AG04449 (cell line): ENCODE measurements at regions not wholly inside any gene's neighbourhood (a gene's known extent, or its start where the extent isn't known, plus 50 kb on each side); places are given as distances from the start of the nearest gene placed in this dataset.

ENCODE experiments used
- CTCF ChIA-PET: fragments of 350-600 bp; formaldehyde crosslinking; extraction: SDS; loops from one replicate; lab custom pipeline; 2021; ENCODE audit warnings: antibody characterized with exemption; lab: Yijun Ruan, JAX
- POLR2A ChIA-PET: fragments of 400-600, 350-600 bp; formaldehyde crosslinking; extraction: SDS; loops from one replicate; lab custom pipeline; 2020; ENCODE audit warnings: antibody characterized with exemption, inconsistent platforms; lab: Yijun Ruan, JAX
- DNase-seq: peaks from one replicate; pipeline ENCODE4 v3.0.0-alpha.2; 2010; ENCODE audit warnings: low read depth, low spot score
- H3K4me3 ChIP-seq: 2 replicates; pipeline ENCODE4 v1.5.1; 2011; ENCODE audit warnings: low read depth, mild to moderate bottlenecking, control low read depth, low read length
- CTCF ChIP-seq: IDR thresholded peaks from one replicate; pipeline ENCODE4 v1.5.1; 2011; ENCODE audit warnings: mild to moderate bottlenecking, moderate library complexity, low read length, control low read depth, inconsistent platforms; ENCODE audit not compliant: insufficient read depth; ENCODE audit errors: missing control alignments

GRCh38 chr1:244992833-244993232 is 128.5 kb upstream of the HNRNPU start:
- ChIA-PET POLR2A (no interaction called here), CTCF (interaction anchor here (2.3 kb wide), 1 partner anchor 50 kb away, joined by 7 read pairs; no protein-coding TSS in a partner anchor)
- no peak for DNase-seq
- no peak for TF ChIP-seq CTCF
- H3K4me3 ChIP-seq, result no peak overlapping the region

DNA sequence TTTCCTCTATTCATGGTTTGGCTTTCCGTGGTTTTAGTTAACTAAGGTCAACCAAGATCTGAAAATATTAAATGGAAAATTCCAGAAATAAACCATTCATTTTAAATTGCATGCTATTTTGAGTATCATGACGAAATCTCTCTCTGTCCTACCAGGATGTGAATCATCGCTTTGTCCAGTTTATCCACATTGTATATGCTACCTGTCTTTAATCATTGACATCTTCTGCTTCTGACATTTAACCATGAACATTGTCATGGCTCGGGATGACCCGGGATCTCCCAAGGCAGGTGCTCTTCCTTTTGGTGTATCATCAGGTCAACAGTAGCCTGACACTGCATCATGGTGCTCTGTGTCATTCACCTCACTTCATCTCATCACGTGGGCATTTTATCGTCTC is 125.5 kb upstream of the HNRNPU start:
- no peak overlapping the region for H3K4me3 ChIP-seq
- POLR2A ChIA-PET, result no interaction called here
- CTCF ChIA-PET, result no interaction called here
- no peak for TF ChIP-seq CTCF
- DNase-seq, result no peak

DNA sequence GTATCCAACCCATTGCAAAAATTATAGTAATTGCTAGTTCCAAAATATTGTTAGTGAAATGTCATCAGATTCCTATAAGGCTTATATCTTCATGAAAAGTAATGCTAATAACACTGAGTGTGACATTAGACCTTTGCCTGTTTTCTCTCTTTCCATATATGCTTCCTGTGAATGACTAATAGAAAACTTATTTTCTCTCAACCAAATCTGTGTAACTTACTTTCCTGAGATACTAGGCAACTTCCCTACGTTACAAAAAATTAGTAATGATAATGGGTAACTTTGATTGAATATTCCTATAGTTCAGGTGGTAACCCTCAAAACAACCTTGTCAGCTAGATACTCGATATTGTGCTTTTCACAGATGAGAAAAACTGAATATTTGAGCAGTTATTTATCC is 124.2 kb upstream of the HNRNPU start:
- no peak for DNase-seq
- POLR2A ChIA-PET, result no interaction called here
- TF ChIP-seq CTCF, result no peak
- H3K4me3 ChIP-seq, result no peak overlapping the region
- CTCF ChIA-PET, result no interaction called here

- ChIA-PET POLR2A (no interaction called here), CTCF (no interaction called here)
- no peak for TF ChIP-seq CTCF
- H3K4me3 ChIP-seq, result no peak overlapping the region
- no peak for DNase-seq
Measured at GRCh38 chr1:244980605-244981004, 116.3 kb upstream of the HNRNPU start.

DNA sequence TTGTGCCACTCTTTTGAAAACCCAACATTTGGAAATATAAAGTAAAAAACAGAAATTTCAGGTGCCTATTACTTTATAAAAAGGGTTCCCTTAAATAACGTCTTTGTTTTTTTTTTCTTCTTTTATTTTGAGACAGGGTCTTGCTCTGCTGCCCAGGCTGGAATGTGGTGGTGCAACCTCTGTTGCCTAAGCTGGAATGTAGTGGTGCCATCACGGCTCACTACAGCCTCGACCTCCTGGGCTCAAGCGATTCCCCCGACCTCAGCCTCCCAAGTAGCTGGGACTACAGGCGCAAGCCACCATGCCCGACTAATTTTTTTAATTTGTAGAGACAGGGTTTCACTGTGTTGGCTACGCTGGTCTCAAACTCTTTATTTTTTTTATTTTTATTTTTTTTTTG is 110.2 kb upstream of the HNRNPU start:
- no peak for DNase-seq
- TF ChIP-seq CTCF, result no peak
- ChIA-PET CTCF (interaction anchor here (1.3 kb wide), 1 partner anchor 9 kb away, joined by 3 read pairs; no protein-coding TSS in a partner anchor), POLR2A (no interaction called here)
- H3K4me3 ChIP-seq, result no peak overlapping the region

DNA sequence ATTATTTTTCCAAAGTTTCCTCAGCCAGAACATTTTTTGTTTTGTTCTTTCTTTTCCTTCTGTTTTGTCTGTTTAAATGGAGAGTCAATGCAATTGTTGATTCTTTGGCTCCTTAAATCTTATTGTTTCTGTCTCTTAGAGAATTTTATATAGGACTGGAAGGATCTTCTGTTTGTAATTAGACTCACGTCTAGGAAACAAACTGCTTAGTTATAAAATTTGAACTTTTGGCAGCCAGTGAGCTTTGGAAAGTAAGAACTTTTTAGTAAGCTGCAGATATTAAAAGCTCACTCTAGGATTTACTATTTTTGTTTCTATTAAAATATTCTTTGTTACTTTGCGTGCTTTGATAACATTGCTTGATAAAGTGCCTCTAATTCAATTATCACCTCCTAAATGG is 109.8 kb upstream of the HNRNPU start:
- ChIA-PET POLR2A (no interaction called here), CTCF (interaction anchor here (1.1 kb wide), 1 partner anchor 11 kb away, joined by 3 read pairs; no protein-coding TSS in a partner anchor)
- H3K4me3 ChIP-seq, result no peak overlapping the region
- no peak for TF ChIP-seq CTCF
- no peak for DNase-seq
